ENCODE measurements at regions not wholly inside any gene's neighbourhood (a gene's known extent, or its start where the extent isn't known, plus 50 kb on each side); places are given as distances from the start of the nearest gene placed in this dataset.

- TF ChIP-seq CTCF (IDR thresholded peaks at IDR 0.05) (no peak), POLR2A (IDR thresholded peaks at IDR 0.05) (no peak)
These were observed 218.4 kb upstream of the FN1 start for GRCh38 chr2:215654148-215654819.

Data from right lobe of liver (tissue), 4 donors.